HG03354 (cell line): ENCODE measurements at regions not wholly inside any gene's neighbourhood (a gene's known extent, or its start where the extent isn't known, plus 50 kb on each side); places are given as distances from the start of the nearest gene placed in this dataset.

Experiments
- ATAC-seq: cut with Tn5 transposase; IDR thresholded peaks from one replicate; pipeline ENCODE4 v1.9.1; 2021; ENCODE audit warnings: mild to moderate bottlenecking; ENCODE audit not compliant: unreplicated experiment, poor library complexity, severe bottlenecking

- no peak for ATAC-seq
These were observed 184.2 kb downstream of the NSG2 start for GRCh38 chr5:174229514-174230370.

GRCh38 chr5:174231956-174232487, 186.5 kb downstream of the NSG2 start:
- ATAC-seq = no peak

- no peak for ATAC-seq
These were observed 188.9 kb downstream of the NSG2 start for GRCh38 chr5:174234388-174234787.

GRCh38 chr5:174235221-174236011, 189.9 kb downstream of the NSG2 start:
- ATAC-seq = no peak

- no peak for ATAC-seq
These were observed 190.6 kb downstream of the NSG2 start for GRCh38 chr5:174236070-174236469.

- ATAC-seq = no peak
These were observed 194.2 kb downstream of the NSG2 start for GRCh38 chr5:174239718-174240117.

- ATAC-seq = no peak
These were observed 197.1 kb downstream of the NSG2 start for GRCh38 chr5:174242573-174242972.

- no peak for ATAC-seq
These were observed 198.4 kb downstream of the NSG2 start for GRCh38 chr5:174243904-174244303.

GRCh38 chr5:174245516-174246075, 200.1 kb downstream of the NSG2 start:
- no peak for ATAC-seq

- ATAC-seq = no peak
These were observed 201.2 kb downstream of the NSG2 start for GRCh38 chr5:174246743-174247142.

- ATAC-seq = no peak
These were observed 201.8 kb downstream of the NSG2 start for GRCh38 chr5:174247301-174247700.

- ATAC-seq = no peak
These were observed 205.9 kb downstream of the NSG2 start for GRCh38 chr5:174251305-174252000.

- ATAC-seq = no peak
These were observed 206.6 kb downstream of the NSG2 start for GRCh38 chr5:174252121-174252520.

- no peak for ATAC-seq
These were observed 214.4 kb downstream of the NSG2 start for GRCh38 chr5:174259696-174260420.

GRCh38 chr5:174271316-174271715, 225.8 kb downstream of the NSG2 start:
- ATAC-seq = no peak

- ATAC-seq = peak; percentile 10
These were observed 227.2 kb downstream of the NSG2 start for GRCh38 chr5:174272671-174273070.

GRCh38 chr5:174273325-174273724, 227.8 kb downstream of the NSG2 start:
- ATAC-seq = peak; percentile 92

GRCh38 chr5:174275959-174276358, 230.5 kb downstream of the NSG2 start:
- ATAC-seq = no peak

GRCh38 chr5:174281089-174281760, 235.7 kb downstream of the NSG2 start:
- no peak for ATAC-seq
